ENCODE measurements at regions not wholly inside any gene's neighbourhood (a gene's known extent, or its start where the extent isn't known, plus 50 kb on each side); places are given as distances from the start of the nearest gene placed in this dataset.

DNA sequence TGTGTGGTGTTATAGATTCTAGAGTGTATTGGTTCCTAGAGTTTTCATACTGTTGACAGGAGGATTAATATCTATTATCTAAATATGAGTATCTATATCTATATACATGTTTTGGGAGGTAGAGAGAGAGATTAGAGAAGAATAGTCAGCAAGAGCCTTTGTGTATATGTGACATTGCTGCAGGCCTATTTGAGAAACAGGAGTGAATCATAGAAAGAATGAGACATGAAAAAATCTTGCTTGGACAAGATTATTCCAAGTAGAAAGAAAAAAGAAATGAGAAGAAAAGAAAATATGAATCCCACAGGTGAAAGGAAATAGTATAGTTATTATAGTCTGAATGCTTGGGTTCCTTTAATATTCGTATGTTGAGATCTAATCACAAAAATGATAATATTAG lies 720.4 kb downstream of the RERGL start:
- TF ChIP-seq, protein P1, sequence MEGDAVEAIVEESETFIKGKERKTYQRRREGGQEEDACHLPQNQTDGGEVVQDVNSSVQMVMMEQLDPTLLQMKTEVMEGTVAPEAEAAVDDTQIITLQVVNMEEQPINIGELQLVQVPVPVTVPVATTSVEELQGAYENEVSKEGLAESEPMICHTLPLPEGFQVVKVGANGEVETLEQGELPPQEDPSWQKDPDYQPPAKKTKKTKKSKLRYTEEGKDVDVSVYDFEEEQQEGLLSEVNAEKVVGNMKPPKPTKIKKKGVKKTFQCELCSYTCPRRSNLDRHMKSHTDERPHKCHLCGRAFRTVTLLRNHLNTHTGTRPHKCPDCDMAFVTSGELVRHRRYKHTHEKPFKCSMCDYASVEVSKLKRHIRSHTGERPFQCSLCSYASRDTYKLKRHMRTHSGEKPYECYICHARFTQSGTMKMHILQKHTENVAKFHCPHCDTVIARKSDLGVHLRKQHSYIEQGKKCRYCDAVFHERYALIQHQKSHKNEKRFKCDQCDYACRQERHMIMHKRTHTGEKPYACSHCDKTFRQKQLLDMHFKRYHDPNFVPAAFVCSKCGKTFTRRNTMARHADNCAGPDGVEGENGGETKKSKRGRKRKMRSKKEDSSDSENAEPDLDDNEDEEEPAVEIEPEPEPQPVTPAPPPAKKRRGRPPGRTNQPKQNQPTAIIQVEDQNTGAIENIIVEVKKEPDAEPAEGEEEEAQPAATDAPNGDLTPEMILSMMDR (IDR thresholded peaks at IDR 0.05 in 4 of 5, conservative IDR thresholded peaks at IDR 0.05 in 1 of 5), result no peak
- no peak for TF ChIP-seq POLR2A (IDR thresholded peaks at IDR 0.05)
- ATAC-seq, result no peak
- H3K9me3 ChIP-seq, result no peaks in the 10 kb centered on the region
- no peaks in the 10 kb centered on the region for H3K4me1 ChIP-seq
- in situ Hi-C loops (cut with MboI; ENCODE audit: low sequenced_read_pairs in 4 of 4) (no loop called here), intact Hi-C loops (cut with DNase I; ENCODE audit: low total_unique reads) (no loop called here)
- no peaks in the 10 kb centered on the region for H3K36me3 ChIP-seq
- no peak overlapping the region for H3K27ac ChIP-seq
- H3K27me3 ChIP-seq, result no peaks in the 10 kb centered on the region
- DNase-seq, result no peak
- H3K4me3 ChIP-seq, result no peak overlapping the region

DNA sequence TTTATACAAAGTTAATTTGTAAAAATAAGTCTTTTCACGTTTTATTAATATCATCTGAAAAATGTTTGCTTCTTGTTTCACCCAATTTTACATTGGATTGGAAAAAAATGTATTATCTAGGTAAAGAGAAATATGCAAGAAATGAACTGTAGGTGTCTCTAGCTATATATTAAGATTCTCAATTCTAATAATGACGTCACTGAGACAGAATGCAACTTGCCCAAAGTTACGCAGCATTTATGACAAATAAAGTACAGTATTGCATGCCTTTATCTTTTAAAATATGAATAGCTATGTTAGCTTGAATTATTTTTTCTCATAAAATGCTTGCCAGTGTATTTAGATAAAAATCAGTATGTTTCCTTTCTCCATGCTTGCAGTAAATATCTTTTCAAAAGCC lies 728.8 kb downstream of the RERGL start:
- DNase-seq (no peak), ATAC-seq (no peak)
- in situ Hi-C loops (cut with MboI; ENCODE audit: low sequenced_read_pairs in 4 of 4), result no loop called here
- Histone ChIP-seq H3K27me3 (no peaks in the 10 kb centered on the region), H3K36me3 (no peaks in the 10 kb centered on the region), H3K4me1 (no peaks in the 10 kb centered on the region), H3K4me3 (no peak overlapping the region), H3K27ac (no peak overlapping the region), H3K9me3 (no peaks in the 10 kb centered on the region)
- TF ChIP-seq POLR2A (IDR thresholded peaks at IDR 0.05), result no peak
- TF ChIP-seq, protein P1 (IDR thresholded peaks at IDR 0.05 in 4 of 5, conservative IDR thresholded peaks at IDR 0.05 in 1 of 5), result no peak
- intact Hi-C loops (cut with DNase I; ENCODE audit: low total_unique reads), result no loop called here

DNA sequence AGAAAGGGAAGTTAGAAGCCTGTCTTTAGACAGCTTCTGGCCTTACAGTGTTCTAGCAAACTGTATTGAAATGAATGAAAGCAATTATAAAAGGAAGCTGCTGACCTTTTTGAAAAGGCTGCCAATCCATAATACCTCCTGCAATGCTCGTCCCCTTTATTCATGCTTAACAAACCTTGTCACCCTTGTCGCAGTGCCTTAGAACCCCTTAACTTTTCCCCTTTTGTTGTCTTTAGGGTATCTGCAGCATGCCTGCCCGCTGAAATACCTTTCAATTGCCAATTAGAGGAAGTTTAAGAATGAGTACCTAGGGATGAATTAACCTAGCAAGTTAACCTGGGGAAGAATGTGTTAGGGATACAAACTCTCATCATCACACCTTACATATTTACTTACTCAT lies 731.2 kb downstream of the RERGL start:
- no peak overlapping the region for H3K4me3 ChIP-seq
- ATAC-seq (no peak), DNase-seq (no peak)
- no peak overlapping the region for H3K27ac ChIP-seq
- H3K4me1 ChIP-seq, result no peaks in the 10 kb centered on the region
- H3K27me3 ChIP-seq, result no peaks in the 10 kb centered on the region
- H3K9me3 ChIP-seq, result no peaks in the 10 kb centered on the region
- intact Hi-C loops (cut with DNase I; ENCODE audit: low total_unique reads) (no loop called here), in situ Hi-C loops (cut with MboI; ENCODE audit: low sequenced_read_pairs in 4 of 4) (no loop called here)
- TF ChIP-seq, protein P1 (IDR thresholded peaks at IDR 0.05 in 4 of 5, conservative IDR thresholded peaks at IDR 0.05 in 1 of 5), result no peak
- no peak for TF ChIP-seq POLR2A (IDR thresholded peaks at IDR 0.05)
- no peaks in the 10 kb centered on the region for H3K36me3 ChIP-seq

DNA sequence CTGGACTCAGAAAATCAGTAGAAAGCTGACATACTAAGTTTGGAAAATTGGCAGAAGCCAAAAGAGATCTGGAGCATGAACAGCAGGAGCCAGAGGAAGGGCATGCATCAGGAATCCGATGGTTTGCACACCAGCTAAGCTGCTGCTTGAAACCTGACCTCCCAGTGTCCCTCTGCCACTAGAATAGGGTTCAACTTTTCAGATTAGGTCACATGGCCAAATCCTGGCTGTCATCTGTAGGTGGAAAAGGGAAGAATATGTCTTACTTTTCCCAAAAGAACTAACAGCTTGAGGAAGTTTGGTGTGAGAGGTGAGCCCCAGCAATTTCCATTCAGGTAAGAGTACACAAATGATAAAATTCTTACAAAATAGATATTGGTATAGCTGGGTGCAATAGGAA lies 732.6 kb downstream of the RERGL start:
- ATAC-seq (no peak), DNase-seq (no peak)
- Histone ChIP-seq H3K36me3 (no peaks in the 10 kb centered on the region), H3K27me3 (no peaks in the 10 kb centered on the region), H3K27ac (no peak overlapping the region), H3K9me3 (no peaks in the 10 kb centered on the region), H3K4me3 (no peak overlapping the region), H3K4me1 (no peaks in the 10 kb centered on the region)
- intact Hi-C loops (cut with DNase I; ENCODE audit: low total_unique reads) (no loop called here), in situ Hi-C loops (cut with MboI; ENCODE audit: low sequenced_read_pairs in 4 of 4) (no loop called here)
- TF ChIP-seq, protein P1 (IDR thresholded peaks at IDR 0.05 in 4 of 5, conservative IDR thresholded peaks at IDR 0.05 in 1 of 5), result no peak
- no peak for TF ChIP-seq POLR2A (IDR thresholded peaks at IDR 0.05)

DNA sequence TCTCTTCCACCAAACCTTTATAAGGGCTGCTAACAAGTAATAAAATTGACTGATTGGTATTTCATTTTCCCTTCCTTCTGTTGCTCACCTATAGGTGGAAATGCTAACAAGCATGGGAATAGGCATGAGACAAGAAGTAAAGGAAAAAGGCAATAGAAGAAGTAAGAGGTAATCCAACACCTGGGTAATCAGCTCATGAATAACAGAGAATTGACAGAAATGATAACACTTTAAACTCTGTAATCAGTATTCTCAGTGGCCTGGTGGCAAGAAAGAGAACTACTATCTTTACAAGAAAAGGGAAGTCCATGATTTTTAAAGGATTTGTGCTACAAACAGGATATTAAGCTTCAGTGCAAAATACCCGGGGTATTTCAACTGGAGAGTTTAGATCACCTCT lies 737.8 kb downstream of the RERGL start:
- no peak overlapping the region for H3K4me3 ChIP-seq
- intact Hi-C loops (cut with DNase I; ENCODE audit: low total_unique reads), result no loop called here
- ATAC-seq (no peak), DNase-seq (no peak)
- no peaks in the 10 kb centered on the region for H3K9me3 ChIP-seq
- in situ Hi-C loops (cut with MboI; ENCODE audit: low sequenced_read_pairs in 4 of 4), result no loop called here
- H3K27ac ChIP-seq, result no peak overlapping the region
- no peaks in the 10 kb centered on the region for H3K4me1 ChIP-seq
- no peaks in the 10 kb centered on the region for H3K27me3 ChIP-seq
- no peaks in the 10 kb centered on the region for H3K36me3 ChIP-seq
- no peak for TF ChIP-seq POLR2A (IDR thresholded peaks at IDR 0.05)
- TF ChIP-seq, protein P1 (IDR thresholded peaks at IDR 0.05 in 4 of 5, conservative IDR thresholded peaks at IDR 0.05 in 1 of 5), result no peak
